ENCODE measurements at regions not wholly inside any gene's neighbourhood (a gene's known extent, or its start where the extent isn't known, plus 50 kb on each side); places are given as distances from the start of the nearest gene placed in this dataset.

- Mint-ChIP-seq H3K4me1 (ENCODE audit: low read depth, unreplicated experiment) (no peaks in the 10 kb centered on the region), H3K4me3 (ENCODE audit: unreplicated experiment) (no peak overlapping the region), H3K27ac (ENCODE audit: unreplicated experiment) (no peak overlapping the region), H3K9me3 (ENCODE audit: unreplicated experiment) (no peaks in the 10 kb centered on the region), H3K36me3 (ENCODE audit: unreplicated experiment) (no peaks in the 10 kb centered on the region), H3K27me3 (ENCODE audit: unreplicated experiment) (no peaks in the 10 kb centered on the region)
- TF ChIP-seq, protein P1, sequence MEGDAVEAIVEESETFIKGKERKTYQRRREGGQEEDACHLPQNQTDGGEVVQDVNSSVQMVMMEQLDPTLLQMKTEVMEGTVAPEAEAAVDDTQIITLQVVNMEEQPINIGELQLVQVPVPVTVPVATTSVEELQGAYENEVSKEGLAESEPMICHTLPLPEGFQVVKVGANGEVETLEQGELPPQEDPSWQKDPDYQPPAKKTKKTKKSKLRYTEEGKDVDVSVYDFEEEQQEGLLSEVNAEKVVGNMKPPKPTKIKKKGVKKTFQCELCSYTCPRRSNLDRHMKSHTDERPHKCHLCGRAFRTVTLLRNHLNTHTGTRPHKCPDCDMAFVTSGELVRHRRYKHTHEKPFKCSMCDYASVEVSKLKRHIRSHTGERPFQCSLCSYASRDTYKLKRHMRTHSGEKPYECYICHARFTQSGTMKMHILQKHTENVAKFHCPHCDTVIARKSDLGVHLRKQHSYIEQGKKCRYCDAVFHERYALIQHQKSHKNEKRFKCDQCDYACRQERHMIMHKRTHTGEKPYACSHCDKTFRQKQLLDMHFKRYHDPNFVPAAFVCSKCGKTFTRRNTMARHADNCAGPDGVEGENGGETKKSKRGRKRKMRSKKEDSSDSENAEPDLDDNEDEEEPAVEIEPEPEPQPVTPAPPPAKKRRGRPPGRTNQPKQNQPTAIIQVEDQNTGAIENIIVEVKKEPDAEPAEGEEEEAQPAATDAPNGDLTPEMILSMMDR (IDR thresholded peaks at IDR 0.05; ENCODE audit: partially characterized antibody, unreplicated experiment) = no peak
- DNase-seq = no peak
These were observed 49.8 kb upstream of the SSR3 start for GRCh38 chr3:156604642-156605144.

Measured in glutamatergic neuron (in vitro differentiated cells).